GM18499 (cell line): ENCODE measurements at regions not wholly inside any gene's neighbourhood (a gene's known extent, or its start where the extent isn't known, plus 50 kb on each side); places are given as distances from the start of the nearest gene placed in this dataset.
"Not testable (repeated sequence)": the region's sequence is repeated elsewhere in the genome, so short reads cannot be mapped to it uniquely, and the experiment has no call there.

Experiments used
- ATAC-seq: cut with Tn5 transposase; IDR thresholded peaks from one replicate; pipeline ENCODE4 v1.9.1; 2021; ENCODE audit warnings: moderate number of reproducible peaks; ENCODE audit not compliant: insufficient read depth, unreplicated experiment

- no peak for ATAC-seq
Observed at GRCh38 chr12:69168828-69169227, 70.5 kb upstream of the CPSF6 start.

GRCh38 chr12:69170293-69170692, 69.1 kb upstream of the CPSF6 start:
- no peak for ATAC-seq

- ATAC-seq = no peak
Observed at GRCh38 chr12:69171881-69172280, 67.5 kb upstream of the CPSF6 start.

GRCh38 chr12:69172491-69172890, 66.9 kb upstream of the CPSF6 start:
- ATAC-seq = no peak

GRCh38 chr12:69173368-69173767, 66.0 kb upstream of the CPSF6 start:
- ATAC-seq = no peak

- ATAC-seq = no peak
Observed at GRCh38 chr12:69179786-69180185, 59.6 kb upstream of the CPSF6 start.

- ATAC-seq = not testable (repeated sequence)
Observed at GRCh38 chr12:69187572-69187971, 51.8 kb upstream of the CPSF6 start.

- no peak for ATAC-seq
Observed at GRCh38 chr12:69189378-69189978, 49.9 kb upstream of the CPSF6 start.
